ENCODE measurements at regions not wholly inside any gene's neighbourhood (a gene's known extent, or its start where the extent isn't known, plus 50 kb on each side); places are given as distances from the start of the nearest gene placed in this dataset.

GRCh38 chr9:109576762-109577161 lies 78.7 kb upstream of the PTPN3 start:
- no TSS peak for BruUV-seq (replicated peaks)
- no peaks in the 10 kb centered on the region for H3K27me3 ChIP-seq (replicated peaks in 1 of 2; ENCODE audit: control insufficient read depth in 2 of 2, insufficient read depth in 2 of 2, low read length in 1 of 2)
- ChIA-PET CTCF (interaction anchor here (1.2 to 2.3 kb wide), 4 partner anchors 12 to 241 kb away, joined by 3 to 10 read pairs (median 4); no protein-coding TSS in a partner anchor), SMC1A (ENCODE audit: uncharacterized antibody, unreplicated experiment) (interaction anchor here (1.3 kb wide), 1 partner anchor 240 kb away, joined by 3 read pairs; no protein-coding TSS in a partner anchor), POLR2A (no interaction called here), RAD21 (ENCODE audit: unreplicated experiment) (no interaction called here)
- in situ Hi-C loops (cut with MboI), result loop anchor here (10.0 to 25.0 kb wide), 2 partner anchors 236 to 638 kb away; no protein-coding TSS in a partner anchor
- H3K79me2 ChIP-seq (ENCODE audit: control insufficient read depth, insufficient read depth, low read length), result no peaks in the 10 kb centered on the region
- TF ChIP-seq TARDBP (IDR thresholded peaks at IDR 0.05; ENCODE audit: borderline replicate concordance), result no peak
- no peak for TF ChIP-seq CREB1 (IDR thresholded peaks at IDR 0.05; ENCODE audit: low read depth)
- TF ChIP-seq ETV6 (conservative IDR thresholded peaks at IDR 0.05 in 1 of 2, IDR thresholded peaks at IDR 0.05 in 1 of 2; ENCODE audit: borderline replicate concordance in 1 of 2, low read depth in 1 of 2), result no peak
- TF ChIP-seq ASH2L (IDR thresholded peaks at IDR 0.05; ENCODE audit: borderline replicate concordance, low read depth), result no peak
- TF ChIP-seq CHD2 (IDR thresholded peaks at IDR 0.05; ENCODE audit: borderline replicate concordance, low read depth, low read length), result no peak
- no peak for TF ChIP-seq KDM1A (IDR thresholded peaks at IDR 0.05; ENCODE audit: borderline replicate concordance)
- no peak for TF ChIP-seq ATF3 (IDR thresholded peaks at IDR 0.05; ENCODE audit: borderline replicate concordance, extremely low read depth, low read depth, low read length)
- TF ChIP-seq BACH1 (IDR thresholded peaks at IDR 0.05; ENCODE audit: borderline replicate concordance), result no peak
- no peak for TF ChIP-seq TCF3 (IDR thresholded peaks at IDR 0.05; ENCODE audit: borderline replicate concordance, insufficient read depth, low read depth, low read length)
- no peak for TF ChIP-seq FOXM1 (IDR thresholded peaks at IDR 0.05; ENCODE audit: low read depth, low read length)
- no peak for TF ChIP-seq NR2C2 (IDR thresholded peaks at IDR 0.05; ENCODE audit: borderline replicate concordance, control insufficient read depth, insufficient read length, low read depth)
- TF ChIP-seq SMARCA5 (IDR thresholded peaks at IDR 0.05), result no peak
- no peak for TF ChIP-seq GATAD2B (conservative IDR thresholded peaks at IDR 0.05; ENCODE audit: low read depth)
- TF ChIP-seq YY1 (IDR thresholded peaks at IDR 0.05; ENCODE audit: low read depth, low read length), result no peak
- TF ChIP-seq IKZF2 (IDR thresholded peaks at IDR 0.05), result no peak
- DNase-seq (ENCODE audit: low read depth, low spot score) (no peak), ATAC-seq (no peak), FAIRE-seq (no peak)
- no peak overlapping the region for H3K4me2 ChIP-seq (ENCODE audit: control insufficient read depth, insufficient read depth)
- H3K27ac ChIP-seq (ENCODE audit: control insufficient read depth, insufficient read depth), result no peak overlapping the region
- intact Hi-C loops (cut with micrococcal nuclease; ENCODE audit: unreplicated experiment), result no loop called here
- no peaks in the 10 kb centered on the region for H3K36me3 ChIP-seq (ENCODE audit: control insufficient read depth in 2 of 2, insufficient read depth in 2 of 2, low read length in 1 of 2)
- 2% methylated on average over 3 of the region's 3 CpGs for WGBS (ENCODE audit: insufficient coverage, insufficient replicate concordance, low lambda C conversion rate, missing lambda C conversion rate)
- no peak overlapping the region for H2AFZ ChIP-seq (ENCODE audit: control insufficient read depth, low read depth, low read length)
- no peak overlapping the region for H3K9ac ChIP-seq (ENCODE audit: control insufficient read depth, insufficient read depth, low read length)
- no peaks in the 10 kb centered on the region for H4K20me1 ChIP-seq (ENCODE audit: control insufficient read depth, insufficient read depth)
- H3K4me1 ChIP-seq (ENCODE audit: control insufficient read depth, insufficient read depth, low read length), result no peaks in the 10 kb centered on the region
- H3K4me3 ChIP-seq, result no peak overlapping the region
- no peaks in the 10 kb centered on the region for H3K9me3 ChIP-seq (replicated peaks; ENCODE audit: control insufficient read depth, insufficient read depth, low read length)
